22Rv1 (cell line): ENCODE measurements at regions not wholly inside any gene's neighbourhood (a gene's known extent, or its start where the extent isn't known, plus 50 kb on each side); places are given as distances from the start of the nearest gene placed in this dataset.

Experiments
- H3K27ac ChIP-seq: fragments of 450-650 bp; 2 replicates; pipeline ENCODE4 v1.5.1; 2017
- ZFX ChIP-seq: fragments of 450-650 bp; IDR thresholded peaks from 2 replicates; pipeline ENCODE4 v1.6.1; 2017; ENCODE audit warnings: antibody characterized with exemption, borderline replicate concordance
- TF ChIP-seq, protein P1 (sequence below): fragments of 450-650 bp; IDR thresholded peaks from 2 replicates; pipeline ENCODE4 v1.5.1; 2017; ENCODE audit warnings: mild to moderate bottlenecking

DNA sequence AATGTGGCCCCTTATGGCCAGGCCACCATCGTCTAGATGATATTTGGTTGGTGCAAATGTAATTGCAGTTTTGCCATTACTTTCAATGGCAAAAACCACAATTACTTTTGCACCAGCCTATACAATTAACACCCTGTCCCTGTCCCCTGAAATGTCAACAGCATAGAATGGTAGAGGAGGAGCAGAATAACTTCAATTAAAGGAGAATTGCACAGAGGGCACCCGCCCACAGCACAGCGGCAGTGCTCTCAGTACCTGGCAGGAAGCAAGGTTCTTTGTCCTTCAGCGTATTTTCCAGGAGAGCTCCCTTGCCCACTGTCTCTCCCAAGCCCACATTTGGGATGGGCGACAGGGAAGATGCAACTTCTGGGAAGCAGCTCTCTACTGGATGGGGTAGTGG, 115.3 kb downstream of the TRIM29 start:
- TF ChIP-seq, protein P1, sequence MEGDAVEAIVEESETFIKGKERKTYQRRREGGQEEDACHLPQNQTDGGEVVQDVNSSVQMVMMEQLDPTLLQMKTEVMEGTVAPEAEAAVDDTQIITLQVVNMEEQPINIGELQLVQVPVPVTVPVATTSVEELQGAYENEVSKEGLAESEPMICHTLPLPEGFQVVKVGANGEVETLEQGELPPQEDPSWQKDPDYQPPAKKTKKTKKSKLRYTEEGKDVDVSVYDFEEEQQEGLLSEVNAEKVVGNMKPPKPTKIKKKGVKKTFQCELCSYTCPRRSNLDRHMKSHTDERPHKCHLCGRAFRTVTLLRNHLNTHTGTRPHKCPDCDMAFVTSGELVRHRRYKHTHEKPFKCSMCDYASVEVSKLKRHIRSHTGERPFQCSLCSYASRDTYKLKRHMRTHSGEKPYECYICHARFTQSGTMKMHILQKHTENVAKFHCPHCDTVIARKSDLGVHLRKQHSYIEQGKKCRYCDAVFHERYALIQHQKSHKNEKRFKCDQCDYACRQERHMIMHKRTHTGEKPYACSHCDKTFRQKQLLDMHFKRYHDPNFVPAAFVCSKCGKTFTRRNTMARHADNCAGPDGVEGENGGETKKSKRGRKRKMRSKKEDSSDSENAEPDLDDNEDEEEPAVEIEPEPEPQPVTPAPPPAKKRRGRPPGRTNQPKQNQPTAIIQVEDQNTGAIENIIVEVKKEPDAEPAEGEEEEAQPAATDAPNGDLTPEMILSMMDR: no peak
- TF ChIP-seq ZFX: no peak
- no peak overlapping the region for H3K27ac ChIP-seq

DNA sequence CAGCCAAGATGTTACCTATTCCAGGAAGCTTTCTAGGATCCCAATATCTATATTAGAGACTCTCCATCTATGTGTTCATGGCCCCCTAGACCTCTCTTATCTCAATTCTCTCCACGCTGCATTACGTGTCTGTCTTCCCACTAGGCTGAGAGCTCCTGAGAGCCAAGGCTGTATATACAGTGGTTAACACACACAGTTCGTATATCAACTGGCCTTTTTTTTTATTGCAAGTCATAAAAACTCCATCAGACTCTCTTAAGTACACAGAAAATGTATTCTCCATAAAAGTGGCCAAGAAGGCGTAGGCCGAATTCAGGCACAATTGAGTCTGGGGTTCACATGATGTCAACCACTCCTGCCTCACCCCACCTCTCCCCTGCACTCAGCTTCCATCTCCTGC, 115.9 kb downstream of the TRIM29 start:
- H3K27ac ChIP-seq: no peak overlapping the region
- TF ChIP-seq, protein P1: no peak
- no peak for TF ChIP-seq ZFX

DNA sequence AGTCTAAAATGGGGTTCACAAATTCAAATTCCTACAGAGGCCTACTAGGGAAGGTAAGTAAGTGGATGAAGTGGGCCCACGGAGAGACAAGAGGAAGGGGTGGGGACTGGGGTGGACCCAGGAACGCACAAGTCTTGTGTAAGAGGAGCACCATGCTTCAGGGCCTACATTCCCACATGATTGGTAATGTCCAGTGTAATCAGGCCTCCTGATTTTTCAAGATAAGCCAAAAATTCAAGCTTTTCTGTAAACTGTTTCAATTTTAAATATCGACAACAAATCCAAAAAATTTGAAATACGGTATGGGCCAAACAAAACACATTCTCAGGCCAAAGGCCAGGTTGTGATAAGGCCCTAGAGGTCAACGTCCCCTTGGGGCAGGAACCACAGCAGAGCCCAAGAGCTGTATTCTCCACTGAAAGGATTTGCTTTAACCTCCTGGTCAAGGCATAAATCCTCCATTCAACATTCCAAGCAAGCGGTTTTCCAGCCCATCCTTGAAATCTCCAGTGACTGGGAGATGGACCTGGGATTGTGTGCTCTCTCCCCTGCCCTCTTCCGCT, 116.4 kb downstream of the TRIM29 start:
- TF ChIP-seq, protein P1: no peak
- TF ChIP-seq ZFX: no peak
- H3K27ac ChIP-seq: no peak overlapping the region

DNA sequence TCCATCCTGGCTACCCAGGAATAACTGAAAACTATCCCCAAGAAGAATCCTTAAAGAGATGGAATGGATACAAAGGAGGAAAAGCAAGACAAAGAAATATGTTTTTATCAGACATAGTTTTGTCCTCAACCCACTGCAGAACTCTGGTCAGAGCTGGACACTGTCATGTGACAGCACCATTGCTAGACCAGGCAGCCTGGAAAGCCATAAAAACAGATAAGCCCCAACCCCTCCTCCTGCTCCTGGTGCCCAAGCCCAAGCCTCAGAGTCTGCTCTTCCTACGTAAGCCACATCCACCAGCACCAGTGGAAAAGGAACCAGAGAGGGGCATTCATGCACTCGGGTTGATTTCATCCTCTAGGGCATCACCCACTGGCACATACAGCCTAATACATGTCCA, 116.9 kb downstream of the TRIM29 start:
- no peak for TF ChIP-seq ZFX
- TF ChIP-seq, protein P1: no peak
- no peak overlapping the region for H3K27ac ChIP-seq

DNA sequence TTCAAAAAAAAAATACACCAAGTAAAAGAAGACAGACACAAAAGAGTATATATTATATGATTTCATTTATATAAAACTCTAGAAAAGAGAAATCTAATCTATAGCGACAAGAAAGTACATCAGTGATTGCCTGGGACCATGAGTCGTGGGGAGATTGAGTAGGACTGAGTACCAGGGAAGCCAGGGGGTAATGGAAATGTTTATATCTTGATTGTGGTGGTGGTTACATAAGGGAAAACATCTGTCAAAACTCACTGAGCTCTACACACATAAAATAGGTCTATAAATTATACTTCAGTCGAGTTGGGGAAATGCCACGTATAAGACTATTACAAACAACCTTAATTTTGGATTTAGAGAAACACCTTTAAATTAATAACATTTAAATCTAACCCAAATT, 117.4 kb downstream of the TRIM29 start:
- no peak overlapping the region for H3K27ac ChIP-seq
- TF ChIP-seq ZFX: no peak
- TF ChIP-seq, protein P1: no peak

DNA sequence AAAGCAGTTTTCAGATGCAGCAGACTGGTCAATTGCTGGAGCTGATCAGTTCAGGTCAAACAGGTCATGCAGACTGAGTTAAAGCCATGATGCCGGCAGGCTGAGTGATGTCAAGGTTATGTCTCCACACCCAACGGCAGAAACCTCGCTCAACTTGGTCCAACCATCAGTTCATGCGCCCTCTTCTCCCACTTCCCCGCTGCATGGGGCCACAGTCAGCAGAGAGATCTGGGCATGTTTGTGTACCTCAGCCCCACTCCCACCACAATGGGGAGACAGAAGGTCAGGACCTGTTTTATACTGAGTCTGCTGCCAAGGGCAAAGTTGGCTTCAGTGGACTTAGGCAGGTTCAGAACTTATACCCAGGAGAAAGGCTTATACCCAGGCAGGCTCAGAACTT, 118.7 kb downstream of the TRIM29 start:
- TF ChIP-seq ZFX: no peak
- TF ChIP-seq, protein P1: no peak
- H3K27ac ChIP-seq: no peak overlapping the region

DNA sequence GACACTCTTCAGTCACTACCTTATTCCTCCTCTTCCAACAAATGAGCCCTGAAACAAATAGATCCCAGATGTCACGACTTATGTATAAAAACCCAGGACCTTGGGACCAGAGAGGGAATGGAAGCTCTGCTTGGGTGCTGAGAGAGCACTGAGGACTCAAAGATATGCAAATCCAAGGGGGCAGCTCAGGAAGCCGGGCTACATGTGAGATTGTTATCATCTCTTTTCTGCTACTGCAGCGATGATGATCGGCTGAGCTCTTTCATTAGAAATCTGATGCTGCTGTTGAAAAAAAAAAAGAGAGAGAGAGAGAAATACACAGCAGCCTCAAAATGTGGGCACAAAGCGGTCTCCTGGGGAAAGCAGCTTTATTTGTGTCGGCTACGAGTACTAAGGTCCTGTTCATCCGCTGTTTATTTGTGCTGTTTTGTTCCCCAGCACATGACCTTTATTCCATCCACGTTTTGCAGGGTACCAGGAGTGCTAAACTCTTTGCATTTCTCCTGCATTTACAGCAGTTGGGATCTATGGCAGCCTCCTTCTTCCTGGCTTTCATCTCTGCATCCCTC, 120.2 kb downstream of the TRIM29 start:
- H3K27ac ChIP-seq: no peak overlapping the region
- TF ChIP-seq, protein P1: no peak
- TF ChIP-seq ZFX: no peak
